ENCODE measurements at regions not wholly inside any gene's neighbourhood (a gene's known extent, or its start where the extent isn't known, plus 50 kb on each side); places are given as distances from the start of the nearest gene placed in this dataset.
"Not testable (repeated sequence)": the region's sequence is repeated elsewhere in the genome, so short reads cannot be mapped to it uniquely, and the experiment has no call there.

GRCh38 chr2:153532140-153532539, 53.6 kb upstream of the RPRM start:
- no peak for ATAC-seq

GRCh38 chr2:153533803-153534202, 55.2 kb upstream of the RPRM start:
- ATAC-seq, result not testable (repeated sequence)

GRCh38 chr2:153534590-153534989, 56.0 kb upstream of the RPRM start:
- not testable (repeated sequence) for ATAC-seq

GRCh38 chr2:153536115-153536514, 57.6 kb upstream of the RPRM start:
- ATAC-seq, result peak; percentile 90

- ATAC-seq, result not testable (repeated sequence)
These were observed 59.5 kb upstream of the RPRM start for GRCh38 chr2:153538102-153538501.

GRCh38 chr2:153543635-153544071, 65.1 kb upstream of the RPRM start:
- peak; percentile 32 for ATAC-seq

- ATAC-seq, result no peak
These were observed 67.8 kb upstream of the RPRM start for GRCh38 chr2:153546358-153546757.

GRCh38 chr2:153548536-153548935, 70.0 kb upstream of the RPRM start:
- ATAC-seq, result no peak

- ATAC-seq, result no peak
These were observed 73.1 kb upstream of the RPRM start for GRCh38 chr2:153551698-153552097.

GRCh38 chr2:153557211-153557610, 78.6 kb upstream of the RPRM start:
- no peak for ATAC-seq

- no peak for ATAC-seq
These were observed 79.2 kb upstream of the RPRM start for GRCh38 chr2:153557714-153558113.

GRCh38 chr2:153558247-153558646, 79.7 kb upstream of the RPRM start:
- ATAC-seq, result no peak

- no peak for ATAC-seq
These were observed 88.8 kb upstream of the RPRM start for GRCh38 chr2:153567367-153567766.

- no peak for ATAC-seq
These were observed 89.5 kb upstream of the RPRM start for GRCh38 chr2:153568105-153568504.

- peak; percentile 56 for ATAC-seq
These were observed 96.8 kb upstream of the RPRM start for GRCh38 chr2:153575171-153575853.

- peak; percentile 29 for ATAC-seq
These were observed 105.7 kb upstream of the RPRM start for GRCh38 chr2:153584244-153584643.

- no peak for ATAC-seq
These were observed 109.8 kb upstream of the RPRM start for GRCh38 chr2:153588408-153588807.

GRCh38 chr2:153589586-153589985, 111.0 kb upstream of the RPRM start:
- ATAC-seq, result no peak

- not testable (repeated sequence) for ATAC-seq
These were observed 114.5 kb upstream of the RPRM start for GRCh38 chr2:153593086-153593485.

- ATAC-seq, result no peak
These were observed 117.4 kb upstream of the RPRM start for GRCh38 chr2:153595939-153596338.

GRCh38 chr2:153601812-153602211, 123.2 kb upstream of the RPRM start:
- ATAC-seq, result no peak

GRCh38 chr2:153604133-153604532, 125.6 kb upstream of the RPRM start:
- no peak for ATAC-seq

- no peak for ATAC-seq
These were observed 128.1 kb upstream of the RPRM start for GRCh38 chr2:153606623-153607022.

- no peak for ATAC-seq
These were observed 143.7 kb upstream of the RPRM start for GRCh38 chr2:153622285-153622684.

- no peak for ATAC-seq
These were observed 144.5 kb upstream of the RPRM start for GRCh38 chr2:153623020-153623419.
